Endothelial cell of umbilical vein (primary cell): ENCODE measurements at regions not wholly inside any gene's neighbourhood (a gene's known extent, or its start where the extent isn't known, plus 50 kb on each side); places are given as distances from the start of the nearest gene placed in this dataset.

Source experiments
- BruUV-seq: library from RNA; stranded (reverse); fragments of 400-500 nt; replicated peaks from 2 replicates; lab custom pipeline; 2021; lab: Mats Ljungman, UMichigan
- CTCF ChIA-PET: fragments of 300-600, 350-600 bp; sonication (Branson Sonifier 250); formaldehyde crosslinking; loops from one replicate; lab custom pipeline; 2021; ENCODE audit warnings: antibody characterized with exemption, inconsistent platforms; lab: Charles Lee
- POLR2A ChIA-PET: fragments of 300-600, 350-600 bp; sonication (Branson Sonifier 250); formaldehyde crosslinking; loops from one replicate; lab custom pipeline; 2021; ENCODE audit warnings: antibody characterized with exemption, inconsistent platforms; lab: Charles Lee
- DNase-seq: peaks from one replicate; pipeline ENCODE4 v3.0.0-alpha.2; 2011; ENCODE audit warnings: low read depth, low spot score
- FAIRE-seq: peaks from 2 replicates; lab custom pipeline; 2011; peaks lifted over from hg19 to GRCh38; lab: Jason Lieb, UNC
- H2AFZ ChIP-seq: 2 replicates; pipeline ENCODE4 v1.6.0; 2012; ENCODE audit warnings: low read depth, low read length, control low read depth, inconsistent platforms
- H3K27ac ChIP-seq: 2 replicates; pipeline ENCODE4 v1.5.1; 2011; ENCODE audit warnings: low read depth, mild to moderate bottlenecking, control low read depth, low read length, moderate library complexity; ENCODE audit not compliant: insufficient read depth
- H3K27me3 ChIP-seq, 2 experiments: 2 replicates each; pipeline versions ENCODE4 v1.6.0 to v1.6.1; 2011; ENCODE audit warnings: low read length in 2 of 2, mixed read lengths in 1 of 2; ENCODE audit not compliant: control insufficient read depth in 2 of 2, insufficient read depth in 2 of 2
- H3K36me3 ChIP-seq, 2 experiments: 2 replicates in 1 of 2; 3 replicates in 1 of 2; pipeline ENCODE4 v1.5.1; 2011; ENCODE audit warnings: low read length in 2 of 2, mild to moderate bottlenecking in 1 of 2, moderate library complexity in 1 of 2; ENCODE audit not compliant: control insufficient read depth in 2 of 2, insufficient read depth in 2 of 2; ENCODE audit errors: extremely low read depth in 1 of 2
- H3K4me1 ChIP-seq: 3 replicates; pipeline ENCODE4 v1.5.1; 2011; ENCODE audit warnings: mild to moderate bottlenecking, low read length; ENCODE audit not compliant: control insufficient read depth, insufficient read depth; ENCODE audit errors: extremely low read depth
- H3K4me2 ChIP-seq: 2 replicates; pipeline ENCODE4 v1.6.1; 2011; ENCODE audit warnings: low read length, control low read depth, mixed read lengths; ENCODE audit not compliant: insufficient read depth
- H3K4me3 ChIP-seq, 3 experiments: fragments of 200-600 bp in 1 of 3; sonication (generic), shearing (Covaris generic) in 1 of 3; replicated peaks in 1 of 3; 2 replicates each; pipeline ENCODE4 v1.5.1; 2011 to 2016; ENCODE audit warnings: control low read depth in 3 of 3, low read length in 3 of 3, mild to moderate bottlenecking in 2 of 3, inconsistent platforms in 1 of 3, low read depth in 1 of 3, moderate library complexity in 1 of 3; ENCODE audit not compliant: insufficient read depth in 1 of 3
- H3K79me2 ChIP-seq: 2 replicates; pipeline ENCODE4 v1.6.0; 2012; ENCODE audit warnings: low read length, inconsistent platforms; ENCODE audit not compliant: control insufficient read depth, insufficient read depth
- H3K9ac ChIP-seq: replicated peaks from 2 replicates; pipeline ENCODE3; 2011; ENCODE audit warnings: low read length, control low read depth; ENCODE audit not compliant: insufficient read depth; ENCODE audit errors: extremely low read depth
- H3K9me1 ChIP-seq: replicated peaks from 3 replicates; pipeline ENCODE4 v1.6.0; 2011; ENCODE audit warnings: mild to moderate bottlenecking, low read length; ENCODE audit not compliant: control insufficient read depth, insufficient read depth; ENCODE audit errors: extremely low read depth
- H3K9me3 ChIP-seq: replicated peaks from 2 replicates; pipeline ENCODE4 v1.5.1; 2012; ENCODE audit warnings: low read length, inconsistent platforms; ENCODE audit not compliant: control insufficient read depth, insufficient read depth
- H4K20me1 ChIP-seq: replicated peaks from 2 replicates; pipeline ENCODE3; 2011; ENCODE audit warnings: mild to moderate bottlenecking, low read length; ENCODE audit not compliant: control insufficient read depth, insufficient read depth; ENCODE audit errors: extremely low read depth
- CTCF ChIP-seq, 2 donors: IDR thresholded peaks; 1 replicate in 1 of 2; 2 replicates in 1 of 2; pipeline ENCODE4 v1.5.1; 2011; ENCODE audit warnings: low read length in 2 of 2, mild to moderate bottlenecking in 2 of 2, moderate library complexity in 2 of 2, control low read depth in 1 of 2, inconsistent platforms in 1 of 2, low read depth in 1 of 2; ENCODE audit not compliant: insufficient read depth in 1 of 2; ENCODE audit errors: extremely low read depth in 1 of 2
- EZH2 ChIP-seq: IDR thresholded peaks from 2 replicates; pipeline ENCODE4 v1.6.1; 2012; ENCODE audit warnings: borderline replicate concordance, low read depth, mild to moderate bottlenecking, moderate library complexity, low read length, inconsistent platforms; ENCODE audit not compliant: severe bottlenecking
- FOS ChIP-seq: IDR thresholded peaks from 2 replicates; pipeline ENCODE4 v1.6.1; 2011; ENCODE audit warnings: mild to moderate bottlenecking, low read length, moderate library complexity, borderline replicate concordance; ENCODE audit not compliant: insufficient read depth
- GATA2 ChIP-seq: IDR thresholded peaks from 2 replicates; pipeline ENCODE4 v1.7.0; 2011; ENCODE audit warnings: low read depth, mild to moderate bottlenecking, moderate library complexity, mixed read lengths, low read length; ENCODE audit not compliant: insufficient read length, insufficient read depth
- JUN ChIP-seq: IDR thresholded peaks from 2 replicates; pipeline ENCODE4 v1.6.1; 2011; ENCODE audit warnings: borderline replicate concordance, low read depth; ENCODE audit not compliant: insufficient read length, insufficient read depth
- MAX ChIP-seq: IDR thresholded peaks from 2 replicates; pipeline ENCODE4 v1.6.1; 2011; ENCODE audit not compliant: insufficient read depth, insufficient read length
- MYC ChIP-seq: IDR thresholded peaks from one replicate; pipeline ENCODE4 v1.6.1; 2011; ENCODE audit warnings: mild to moderate bottlenecking, low read depth, low read length
- POLR2A ChIP-seq: IDR thresholded peaks from 2 replicates; pipeline ENCODE4 v1.6.1; 2012; ENCODE audit warnings: low read depth, mild to moderate bottlenecking, control low read depth, low read length
- POLR2AphosphoS5 ChIP-seq: IDR thresholded peaks from 2 replicates; pipeline ENCODE4 v1.6.1; 2012; ENCODE audit warnings: low read depth, mild to moderate bottlenecking, control low read depth, low read length, moderate library complexity; ENCODE audit not compliant: insufficient read depth
- dilution Hi-C: fragments of 300-500 bp; cut with MboI; formaldehyde crosslinking; loops from one replicate; pipeline ENCODE4 v1.15.0; 2019; ENCODE audit warnings: low sequenced_read_pairs; ENCODE audit not compliant: extremely low pct_ligation_motif_present
- intact Hi-C: fragments of 100-400 bp; cut with micrococcal nuclease; formaldehyde crosslinking; loops from one replicate; pipeline ENCODE4 v1.10.0; 2022

- CTCF ChIA-PET: interaction anchor here (0.6 kb wide), 1 partner anchor 16 kb away, joined by 3 read pairs; no protein-coding TSS in a partner anchor
- Histone ChIP-seq H3K27ac (no peak overlapping the region), H3K4me3 (no peak overlapping the region), H3K9ac (no peak overlapping the region), H3K4me2 (no peak overlapping the region), H4K20me1 (no peaks in the 10 kb centered on the region), H3K27me3 (peaks cover 0 to 11% of the 10 kb centered on the region in 2 experiments), H2AFZ (no peak overlapping the region), H3K36me3 (no peaks in the 10 kb centered on the region), H3K9me3 (no peaks in the 10 kb centered on the region), H3K79me2 (no peaks in the 10 kb centered on the region), H3K9me1 (no peaks in the 10 kb centered on the region), H3K4me1 (no peaks in the 10 kb centered on the region)
- FAIRE-seq: no peak
- no TSS peak for BruUV-seq
- dilution Hi-C loops (loop anchor here (25.0 kb wide), 1 partner anchor 343 kb away; no protein-coding TSS in a partner anchor), intact Hi-C loops (no loop called here)
- no peak for DNase-seq
- POLR2A ChIA-PET: no interaction called here
- TF ChIP-seq POLR2AphosphoS5 (no peak), MYC (no peak), FOS (no peak), MAX (no peak), JUN (no peak), GATA2 (no peak), EZH2 (no peak), CTCF (IDR thresholded peaks at IDR 0.05; ENCODE audit: extremely low read depth in 1 of 2, insufficient read depth in 1 of 2, low read depth in 1 of 2, low read length in 2 of 2) (no peak), POLR2A (no peak)
Observed at GRCh38 chr6:11480541-11480940, 57.0 kb upstream of the TMEM170B start.
